ENCODE measurements at regions not wholly inside any gene's neighbourhood (a gene's known extent, or its start where the extent isn't known, plus 50 kb on each side); places are given as distances from the start of the nearest gene placed in this dataset.

- TF ChIP-seq, protein P1, sequence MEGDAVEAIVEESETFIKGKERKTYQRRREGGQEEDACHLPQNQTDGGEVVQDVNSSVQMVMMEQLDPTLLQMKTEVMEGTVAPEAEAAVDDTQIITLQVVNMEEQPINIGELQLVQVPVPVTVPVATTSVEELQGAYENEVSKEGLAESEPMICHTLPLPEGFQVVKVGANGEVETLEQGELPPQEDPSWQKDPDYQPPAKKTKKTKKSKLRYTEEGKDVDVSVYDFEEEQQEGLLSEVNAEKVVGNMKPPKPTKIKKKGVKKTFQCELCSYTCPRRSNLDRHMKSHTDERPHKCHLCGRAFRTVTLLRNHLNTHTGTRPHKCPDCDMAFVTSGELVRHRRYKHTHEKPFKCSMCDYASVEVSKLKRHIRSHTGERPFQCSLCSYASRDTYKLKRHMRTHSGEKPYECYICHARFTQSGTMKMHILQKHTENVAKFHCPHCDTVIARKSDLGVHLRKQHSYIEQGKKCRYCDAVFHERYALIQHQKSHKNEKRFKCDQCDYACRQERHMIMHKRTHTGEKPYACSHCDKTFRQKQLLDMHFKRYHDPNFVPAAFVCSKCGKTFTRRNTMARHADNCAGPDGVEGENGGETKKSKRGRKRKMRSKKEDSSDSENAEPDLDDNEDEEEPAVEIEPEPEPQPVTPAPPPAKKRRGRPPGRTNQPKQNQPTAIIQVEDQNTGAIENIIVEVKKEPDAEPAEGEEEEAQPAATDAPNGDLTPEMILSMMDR (IDR thresholded peaks at IDR 0.05) = no peak
- TF ChIP-seq POLR2A (IDR thresholded peaks at IDR 0.05) = no peak
Measured at GRCh38 chr18:24885276-24885675, 424.8 kb downstream of the HRH4 start.

Data from testis (tissue), 2 donors.